Hematopoietic multipotent progenitor cell (in vitro differentiated cells): ENCODE measurements at regions not wholly inside any gene's neighbourhood (a gene's known extent, or its start where the extent isn't known, plus 50 kb on each side); places are given as distances from the start of the nearest gene placed in this dataset.

Experiments
- DNase-seq, 3 donors: peaks; one replicate each; pipeline ENCODE4 v3.0.0-alpha.2; 2011 to 2015; ENCODE audit warnings: low read depth in 2 of 3, low spot score in 2 of 3

DNA sequence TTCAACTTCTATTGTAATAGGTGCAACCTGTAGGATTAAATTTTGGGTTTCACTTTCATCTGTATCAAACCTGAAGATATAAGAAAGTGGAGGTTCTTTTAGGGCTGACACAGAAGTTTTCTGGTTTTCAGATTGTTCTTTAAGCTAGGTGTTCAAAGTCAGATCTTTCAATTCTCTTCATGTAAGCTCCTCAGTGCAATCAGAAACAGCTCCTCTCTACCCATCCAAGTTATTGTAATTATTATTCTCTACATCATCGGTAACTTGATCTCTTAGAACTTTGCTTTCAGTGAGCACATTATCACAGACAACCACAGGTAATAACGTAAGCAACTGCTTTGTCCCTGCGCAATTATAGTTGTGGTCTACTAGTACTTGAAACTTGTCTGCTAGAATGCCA lies 179.4 kb downstream of the MYCN start:
- no peak for DNase-seq

DNA sequence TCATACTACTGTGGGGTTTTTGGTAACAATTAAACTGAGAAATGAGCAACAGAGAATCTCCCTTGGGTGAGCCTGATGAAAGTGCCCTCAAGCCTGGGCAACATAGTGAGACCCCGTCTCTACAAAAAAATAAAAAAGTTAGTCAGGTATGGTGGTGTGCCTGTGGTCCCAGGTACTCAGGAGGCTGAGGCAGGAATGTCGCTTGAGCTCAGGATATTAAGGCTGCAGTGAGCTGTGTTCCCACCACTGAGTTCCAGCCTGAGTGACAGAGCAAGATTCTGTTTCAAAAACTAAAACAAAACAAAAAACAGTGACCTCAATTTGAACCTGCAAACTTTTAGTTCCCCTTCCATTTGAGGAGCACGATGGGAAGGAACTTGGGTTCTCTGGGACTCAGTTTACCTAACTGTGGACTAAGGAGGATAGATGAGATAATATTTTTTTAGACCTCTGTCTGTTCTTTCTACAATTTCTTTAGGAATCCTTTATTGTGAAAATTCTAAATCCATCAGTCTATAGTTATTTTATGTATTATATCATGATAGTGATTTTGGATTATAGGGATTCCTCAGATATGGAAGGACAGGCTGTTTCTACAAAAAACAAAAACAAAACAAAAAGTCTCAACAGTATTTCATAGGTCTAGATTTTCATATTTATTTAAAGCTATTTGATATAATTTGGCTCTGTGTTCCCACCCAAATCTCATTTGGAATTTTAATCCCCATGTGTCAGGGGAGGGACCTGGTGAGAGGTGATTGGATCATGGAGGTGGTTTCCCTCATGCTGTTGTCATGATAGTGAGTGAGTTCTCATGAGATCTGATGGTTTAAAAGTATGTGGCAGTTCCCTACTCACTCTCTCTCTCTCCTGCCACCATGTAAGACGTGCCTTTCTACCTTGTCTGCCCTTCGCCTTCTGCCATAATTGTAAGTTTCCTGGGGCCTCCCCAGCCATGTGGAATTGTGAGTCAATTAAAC lies 178.6 kb downstream of the MYCN start:
- DNase-seq: no peak

DNA sequence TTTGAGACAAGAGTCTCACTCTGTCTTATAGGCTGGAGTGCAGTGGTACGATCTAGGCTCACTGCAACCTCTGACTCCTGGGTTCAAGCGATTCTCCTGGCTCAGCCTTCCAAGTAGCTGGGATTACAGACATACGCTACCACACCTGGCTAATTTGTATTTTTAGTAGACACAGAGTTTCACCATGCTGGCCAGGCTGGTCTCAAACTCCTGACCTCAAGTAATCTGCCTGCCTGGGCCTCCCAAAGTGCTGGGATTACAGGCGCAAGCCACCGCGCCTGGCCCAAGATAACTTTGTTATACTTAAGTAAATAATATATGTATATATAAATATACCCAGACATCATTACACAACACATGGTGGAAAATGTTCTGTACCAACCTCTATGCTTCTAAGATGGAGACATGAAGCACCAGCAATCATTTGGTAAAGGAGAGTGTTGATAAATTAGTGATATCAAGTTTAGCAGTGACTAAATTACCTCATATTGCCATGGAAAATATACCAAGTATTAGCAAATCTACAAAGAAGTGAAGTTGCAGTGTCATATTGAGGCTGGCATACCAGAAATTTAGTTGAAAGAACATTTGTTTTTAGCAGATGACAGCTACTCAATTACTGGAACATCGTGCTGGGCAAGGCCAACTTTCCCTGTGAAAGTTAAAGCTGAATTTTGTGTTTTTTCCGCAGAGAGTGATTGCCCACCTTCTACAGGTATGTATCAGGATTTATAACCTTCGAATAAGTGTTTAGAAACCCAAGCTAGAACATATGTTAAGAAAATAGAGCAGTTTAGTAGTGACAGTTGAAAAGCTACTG lies 177.7 kb downstream of the MYCN start:
- DNase-seq: no peak

DNA sequence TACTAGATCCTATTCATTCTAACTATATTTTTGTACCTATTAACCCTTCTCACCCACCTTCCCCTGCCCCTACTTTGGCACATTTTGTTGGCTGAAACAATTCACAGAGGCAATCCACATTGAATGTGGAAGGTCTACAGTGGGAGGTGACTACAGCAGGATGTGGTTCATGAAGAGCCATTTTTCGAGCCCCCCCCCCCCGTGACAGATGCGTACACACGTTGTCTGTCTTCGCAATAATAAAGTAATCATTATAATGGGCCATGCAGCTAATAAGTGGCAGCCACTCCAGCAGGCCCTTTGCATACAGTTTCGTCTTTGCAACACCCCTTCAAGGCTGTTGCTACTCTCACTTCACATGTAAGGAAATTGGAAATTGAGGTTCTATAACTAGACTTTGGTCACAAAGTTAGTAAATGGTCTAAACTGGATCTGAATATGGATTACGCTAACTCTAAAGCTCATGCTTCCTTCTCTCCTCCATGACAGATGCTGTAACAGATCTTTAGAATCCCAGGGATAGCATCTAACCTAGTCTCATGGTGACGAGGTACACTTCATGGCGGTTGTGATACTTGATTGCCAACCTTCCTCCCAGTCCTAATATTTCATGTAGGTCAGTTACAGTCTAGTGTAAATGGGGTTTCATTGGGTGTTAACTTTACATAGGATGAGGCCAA lies 176.8 kb downstream of the MYCN start:
- no peak for DNase-seq

DNA sequence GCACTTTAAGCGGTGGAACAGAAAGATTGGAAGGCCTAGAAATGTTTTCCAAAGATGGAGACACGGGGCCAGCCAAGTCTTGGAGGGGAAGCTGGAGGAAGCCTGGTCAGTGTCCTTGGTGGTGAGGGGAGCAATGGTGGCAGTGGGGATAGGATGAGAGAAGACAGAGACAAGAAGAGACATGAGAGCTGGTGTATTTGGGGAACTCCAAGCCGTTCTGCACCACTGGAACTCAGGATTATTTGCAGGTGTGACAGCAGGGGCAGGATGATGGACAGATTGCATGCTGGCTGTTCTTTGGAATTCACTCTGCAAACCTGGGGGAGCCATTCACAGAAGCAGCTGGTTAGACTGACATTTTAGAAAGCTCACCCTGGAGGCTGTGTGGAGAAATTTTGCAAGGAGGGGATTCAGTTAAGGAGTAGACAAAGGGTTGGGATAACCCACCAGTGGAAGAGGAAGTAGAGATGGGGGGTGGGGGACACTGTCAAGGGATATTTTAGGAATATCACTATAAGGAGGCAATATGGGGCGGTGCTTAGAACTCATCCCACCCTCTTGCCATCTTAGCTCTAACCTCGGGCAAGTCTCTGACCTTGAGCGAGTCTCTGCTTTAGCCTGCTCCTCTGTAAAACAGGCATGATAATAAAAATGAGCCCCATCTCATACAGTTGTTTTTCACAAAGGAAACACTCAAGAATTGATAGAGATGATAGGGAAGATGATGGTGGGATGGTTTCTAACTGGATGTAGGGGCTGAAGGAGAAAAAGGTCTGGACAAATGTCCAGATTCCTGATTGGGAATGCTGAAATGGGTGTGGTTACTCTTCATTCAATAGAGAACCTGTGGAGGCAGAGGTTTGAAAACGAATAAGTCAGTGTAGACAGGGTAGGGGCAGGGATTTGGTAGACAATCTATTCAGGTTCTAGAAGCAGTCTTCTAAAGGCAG lies 175.8 kb downstream of the MYCN start:
- no peak for DNase-seq

DNA sequence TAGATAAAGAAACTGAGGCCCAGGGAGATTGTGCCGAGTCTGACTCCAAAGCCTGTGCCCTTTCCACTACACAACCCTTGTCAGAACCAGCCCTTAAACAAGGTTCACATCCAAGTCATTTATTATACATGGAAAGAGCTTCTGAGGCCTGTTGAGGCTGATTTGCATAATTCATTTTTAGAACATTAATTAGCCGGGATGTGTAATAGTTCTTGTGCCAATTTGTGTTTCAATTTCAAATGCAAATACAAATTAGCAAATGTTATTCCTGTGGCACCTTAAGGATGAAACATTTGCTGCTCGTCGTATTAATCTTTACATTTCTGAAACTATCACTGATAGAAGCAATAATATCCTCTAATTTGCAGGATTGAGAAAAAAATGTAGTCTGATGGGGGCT lies 174.9 kb downstream of the MYCN start:
- DNase-seq: no peak

DNA sequence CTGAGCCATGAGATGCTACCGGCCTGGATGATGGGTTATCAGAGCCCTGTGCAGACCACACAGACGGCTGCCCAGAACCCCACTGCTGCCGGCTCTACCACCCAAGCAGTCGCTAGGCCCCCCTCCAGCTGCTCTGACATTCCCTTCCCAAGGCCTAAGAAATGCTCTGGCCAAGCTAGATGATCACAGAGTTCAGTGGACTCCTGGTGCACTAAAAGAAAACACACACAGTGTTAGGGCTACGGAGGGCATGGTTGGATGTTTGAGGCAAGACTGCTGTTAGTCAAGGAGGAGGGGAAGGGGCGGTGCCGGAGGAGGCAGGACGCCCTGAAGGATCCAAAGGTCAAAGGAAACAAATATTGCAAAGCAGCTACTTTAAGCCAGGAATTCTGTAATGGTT lies 174.5 kb downstream of the MYCN start:
- DNase-seq: no peak

DNA sequence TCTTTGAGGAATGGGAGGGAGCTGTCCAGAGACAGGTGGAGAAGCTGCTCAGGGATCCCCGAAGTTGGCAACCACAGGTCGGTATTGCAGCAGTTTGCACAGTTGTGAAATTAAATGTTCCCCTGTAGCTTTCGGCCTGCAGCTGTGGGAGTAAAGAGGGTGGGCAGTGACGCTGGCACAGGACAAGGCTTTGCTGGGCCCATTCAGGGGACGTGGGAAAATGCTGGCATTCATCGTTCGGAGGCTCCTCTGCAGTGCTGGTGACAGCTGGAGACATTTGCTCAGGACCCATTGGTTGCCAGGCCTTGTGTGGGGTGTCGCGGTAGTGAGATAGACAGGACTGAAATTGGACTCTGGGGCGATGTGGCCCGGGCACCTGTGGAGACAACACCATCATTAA lies 173.7 kb downstream of the MYCN start:
- DNase-seq: no peak

DNA sequence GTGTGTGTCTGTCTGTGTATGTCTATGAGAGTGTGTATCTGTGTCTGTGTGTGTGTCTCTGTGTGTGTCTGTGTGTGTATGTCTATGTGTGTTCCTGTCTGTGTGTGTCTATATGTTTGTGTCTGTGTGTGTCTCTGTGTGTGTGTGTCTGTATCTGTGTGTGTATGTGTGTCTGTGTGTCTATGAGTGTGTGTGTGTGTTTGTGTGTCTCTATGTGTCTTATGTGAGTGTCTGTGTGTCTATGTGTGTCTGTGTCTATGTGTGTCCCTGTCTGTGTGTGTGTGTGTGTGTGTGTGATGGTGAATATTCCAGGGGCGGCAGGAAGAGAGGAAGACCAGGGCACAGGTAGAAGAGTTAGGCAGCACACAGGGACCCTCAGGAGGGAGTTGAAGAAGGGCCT lies 173.2 kb downstream of the MYCN start:
- no peak for DNase-seq

DNA sequence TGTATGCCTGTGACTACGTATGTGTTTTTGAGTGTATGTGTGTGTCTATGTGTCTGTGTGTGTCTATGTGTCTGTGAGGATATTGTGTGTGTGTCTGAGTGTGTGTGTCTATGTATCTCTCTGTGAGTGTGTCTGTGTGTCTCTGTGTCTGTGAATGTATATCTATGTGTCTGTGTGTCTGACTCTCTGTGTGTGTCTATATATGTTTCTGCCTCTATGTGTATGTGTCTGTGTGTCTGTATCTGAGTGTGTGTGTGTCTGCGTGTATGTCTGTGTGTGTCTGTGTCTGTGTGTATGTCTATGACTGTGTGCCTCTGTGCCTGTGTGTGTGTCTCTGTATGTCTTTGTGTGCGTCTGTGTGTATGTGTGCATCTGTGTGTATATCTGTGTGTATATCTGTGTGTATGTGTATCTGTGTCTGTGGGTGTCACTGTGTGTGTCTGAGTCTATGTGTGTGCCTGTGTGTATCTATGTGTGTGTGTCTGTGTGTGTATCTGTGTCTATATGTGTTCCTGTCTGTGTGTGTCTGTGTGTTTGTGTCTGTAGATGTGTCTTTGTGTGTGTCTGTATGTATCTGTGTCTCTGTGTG lies 172.7 kb downstream of the MYCN start:
- no peak for DNase-seq

DNA sequence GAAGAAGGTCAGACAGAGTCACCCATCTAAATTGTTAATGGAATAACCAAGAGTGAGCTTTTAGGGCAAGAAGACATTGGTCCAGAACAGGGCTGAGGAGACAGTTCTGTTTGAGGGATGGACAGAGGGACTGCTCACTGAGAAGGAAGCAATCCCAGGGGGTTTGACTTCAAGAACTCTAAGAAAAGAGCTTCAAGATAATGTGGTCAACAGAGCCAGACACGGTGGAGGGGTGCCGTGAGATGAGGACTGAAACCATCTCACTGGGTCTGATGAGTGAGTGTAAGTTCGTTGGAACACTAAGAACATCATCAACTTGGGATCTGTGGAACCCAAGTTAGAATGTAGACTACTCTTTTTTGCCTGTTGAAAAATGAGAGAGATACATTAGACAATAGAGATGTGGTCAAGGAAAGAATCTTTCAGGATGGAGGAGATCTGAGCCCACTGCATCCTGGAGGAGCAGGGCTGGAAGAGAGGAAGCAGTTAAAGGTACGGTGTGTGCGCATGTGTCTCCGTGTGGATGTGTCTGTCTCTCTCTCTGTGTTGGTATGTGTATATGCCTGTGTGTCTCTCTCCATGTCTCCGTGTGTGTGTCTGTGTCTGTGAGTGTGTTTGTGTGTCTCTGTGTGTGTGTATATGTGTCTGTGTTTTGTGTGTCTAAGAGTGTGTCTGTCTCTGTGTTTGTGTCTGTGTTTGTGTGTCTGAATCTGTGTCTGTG lies 172.1 kb downstream of the MYCN start:
- DNase-seq: no peak

DNA sequence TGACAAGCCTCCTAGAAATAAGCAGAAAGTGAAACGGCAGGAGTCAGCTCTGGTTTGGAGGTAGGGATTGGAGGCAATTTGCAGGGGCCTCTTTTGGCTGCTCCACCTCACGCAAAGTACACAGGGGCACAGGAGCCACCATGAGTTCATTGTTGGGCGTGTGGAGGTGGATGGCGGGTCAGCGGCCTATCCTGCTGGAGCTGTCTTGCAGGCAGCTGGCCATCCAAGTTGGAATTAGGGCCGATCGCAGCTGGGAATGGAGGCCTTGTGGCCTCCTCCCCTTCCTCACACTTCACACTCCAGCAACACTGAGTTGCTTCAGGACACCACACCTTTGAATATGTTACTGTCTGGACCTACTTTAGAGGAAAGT lies 171.5 kb downstream of the MYCN start:
- no peak for DNase-seq

DNA sequence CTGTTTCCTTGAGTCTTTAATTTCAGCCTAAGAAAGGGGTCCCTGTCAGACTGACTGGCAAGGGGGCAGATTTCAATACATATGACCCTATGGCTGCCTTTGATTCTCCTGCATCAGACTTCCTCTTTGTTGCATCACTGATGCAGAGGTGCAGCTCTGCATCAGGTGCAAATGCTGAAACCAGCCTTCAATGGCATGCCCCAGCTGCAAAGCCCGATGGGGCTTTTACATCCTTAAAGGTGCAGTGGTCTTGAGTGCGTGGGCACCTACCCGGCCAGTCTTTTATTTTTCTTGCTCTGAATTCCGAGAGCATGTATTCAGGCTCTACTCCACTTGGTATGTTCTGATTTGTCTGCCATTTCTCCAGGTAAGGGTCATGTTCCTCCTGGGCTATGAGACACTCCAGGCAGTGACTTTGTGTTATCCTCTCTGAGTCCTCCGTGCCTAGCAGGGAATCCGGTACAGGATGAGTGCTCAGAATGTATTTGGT lies 169.5 kb downstream of the MYCN start:
- DNase-seq: no peak

DNA sequence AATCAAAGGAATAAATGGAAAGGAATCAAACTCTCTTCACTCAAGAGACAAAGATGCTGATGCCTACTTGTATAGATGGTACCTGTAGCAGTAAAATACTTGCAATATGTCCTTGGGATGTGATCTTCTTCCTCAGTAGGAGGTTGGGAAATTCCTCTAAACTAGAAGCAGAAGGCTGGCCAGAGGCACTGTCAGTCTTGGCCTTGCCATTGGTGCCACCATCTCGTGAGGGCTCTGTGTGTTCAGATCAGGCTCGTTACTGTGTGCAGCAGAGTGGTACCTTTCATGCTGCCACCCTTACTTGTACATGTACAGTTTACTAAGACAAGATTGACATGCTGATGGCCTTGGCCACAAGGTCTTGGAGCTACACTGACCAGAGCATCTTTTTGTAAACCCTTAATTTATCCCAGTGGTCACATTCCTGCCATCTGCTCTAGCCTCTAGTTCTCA lies 169.0 kb downstream of the MYCN start:
- no peak for DNase-seq

DNA sequence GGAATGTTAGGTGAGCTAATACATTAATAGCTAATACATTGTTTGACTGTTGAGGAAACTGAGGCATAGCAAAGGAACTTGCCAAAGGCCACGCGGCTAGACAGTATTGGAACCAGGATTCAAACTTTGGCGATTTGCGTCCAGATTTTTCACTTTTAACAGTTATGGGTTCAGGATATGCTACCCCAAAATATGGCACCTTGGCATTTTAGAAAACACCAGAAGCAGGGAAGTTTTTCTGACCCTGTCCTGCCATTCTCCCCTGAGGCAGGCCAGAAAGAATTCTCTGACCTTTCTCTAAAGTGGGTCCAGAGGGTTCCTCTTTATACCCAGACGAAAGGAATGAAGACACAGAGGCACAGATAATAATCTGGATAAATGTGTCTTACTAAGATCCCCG lies 166.9 kb downstream of the MYCN start:
- DNase-seq: no peak

DNA sequence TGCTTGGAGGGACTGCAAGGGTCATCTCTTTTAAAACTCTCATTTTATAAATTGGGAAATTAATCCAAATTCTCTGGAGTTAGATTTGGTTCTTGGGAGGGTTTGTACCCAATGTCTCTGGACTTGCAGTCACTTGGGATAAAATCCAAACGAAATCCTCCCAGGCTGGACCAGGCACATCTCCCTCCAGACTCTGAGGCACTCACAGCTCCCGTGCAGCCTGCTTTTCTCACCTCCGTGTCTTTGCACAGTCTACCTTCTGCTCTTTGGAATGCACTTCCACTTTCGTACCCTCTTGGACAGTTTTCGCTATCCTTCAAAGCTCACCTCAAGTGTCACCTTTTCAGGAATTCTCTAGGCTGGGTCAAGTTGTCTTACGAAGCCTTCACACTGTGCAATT lies 166.3 kb downstream of the MYCN start:
- DNase-seq: no peak

DNA sequence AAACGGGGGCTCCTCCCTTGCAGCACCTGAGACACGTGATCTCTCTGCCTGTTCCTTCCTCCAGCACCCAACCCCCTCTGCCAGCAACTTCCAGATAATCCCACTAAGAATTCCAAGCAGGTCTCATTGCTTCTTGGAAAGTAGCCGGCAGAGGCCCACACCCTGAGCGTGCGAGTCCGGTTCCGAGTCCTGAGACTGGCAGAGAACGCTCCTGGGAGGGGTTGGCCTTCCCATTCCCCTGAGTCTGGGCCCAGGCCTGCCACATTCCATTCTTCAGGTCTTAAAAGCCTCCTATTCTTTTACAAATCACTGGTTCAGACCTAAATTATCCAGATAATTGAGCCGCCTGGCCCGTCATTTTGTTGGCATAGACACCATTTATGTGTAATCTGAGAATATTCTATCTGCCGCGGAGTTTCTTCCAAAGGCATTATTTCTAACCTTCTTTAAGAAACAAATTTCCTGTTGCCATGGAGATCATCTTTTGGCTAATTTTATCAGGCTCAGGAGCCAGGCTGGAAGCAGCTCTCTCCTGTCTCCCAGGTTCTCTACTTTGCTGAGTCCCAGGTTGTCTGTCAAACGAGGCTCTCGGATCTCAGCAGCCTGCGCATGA lies 165.4 kb downstream of the MYCN start:
- DNase-seq: no peak

DNA sequence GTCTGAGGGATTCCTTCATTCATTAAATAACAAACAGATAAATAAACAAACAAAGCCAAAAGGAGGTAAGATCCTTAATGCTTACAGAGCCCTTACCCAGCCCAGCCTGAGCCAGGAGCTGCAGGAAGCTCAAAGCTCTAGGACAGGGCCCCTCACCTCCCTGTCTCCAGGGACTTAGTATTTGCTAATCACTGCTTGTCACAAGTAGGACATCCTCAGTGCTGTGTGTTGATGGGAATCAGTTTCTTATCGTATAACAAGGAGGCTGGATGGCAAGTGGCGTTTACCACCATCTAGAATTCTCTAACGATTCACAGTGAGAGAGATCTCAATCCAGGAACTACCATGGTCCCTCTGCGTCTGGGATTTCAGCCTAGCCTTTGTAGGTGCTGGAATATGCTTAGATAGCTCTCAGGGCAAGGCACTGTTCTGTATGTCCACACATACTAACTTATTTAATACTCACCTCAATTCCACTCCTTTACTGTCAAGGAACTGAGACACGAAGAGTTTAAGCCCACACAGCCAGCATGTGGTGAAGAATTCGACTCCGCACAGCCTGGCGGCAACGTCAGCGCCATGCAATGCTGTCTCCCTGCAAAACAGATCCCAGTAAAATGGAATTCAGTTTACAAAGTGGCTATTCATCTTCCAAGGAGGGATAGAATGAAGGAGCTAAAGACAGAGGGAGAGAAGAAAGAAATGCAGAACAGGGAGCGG lies 164.8 kb downstream of the MYCN start:
- DNase-seq: no peak
